AG09319 (cell line): ENCODE measurements at regions not wholly inside any gene's neighbourhood (a gene's known extent, or its start where the extent isn't known, plus 50 kb on each side); places are given as distances from the start of the nearest gene placed in this dataset.
"Not testable (repeated sequence)": the region's sequence is repeated elsewhere in the genome, so short reads cannot be mapped to it uniquely, and the experiment has no call there.

ENCODE experiments used
- DNase-seq: peaks from one replicate; pipeline ENCODE4 v3.0.0-alpha.2; 2010; ENCODE audit warnings: low read depth; ENCODE audit errors: extremely low read depth
- TF ChIP-seq, protein P1 (sequence below): IDR thresholded peaks from 2 replicates; pipeline ENCODE4 v1.5.1; 2011; ENCODE audit warnings: low read depth, mild to moderate bottlenecking, inconsistent platforms, low read length, moderate library complexity

DNA sequence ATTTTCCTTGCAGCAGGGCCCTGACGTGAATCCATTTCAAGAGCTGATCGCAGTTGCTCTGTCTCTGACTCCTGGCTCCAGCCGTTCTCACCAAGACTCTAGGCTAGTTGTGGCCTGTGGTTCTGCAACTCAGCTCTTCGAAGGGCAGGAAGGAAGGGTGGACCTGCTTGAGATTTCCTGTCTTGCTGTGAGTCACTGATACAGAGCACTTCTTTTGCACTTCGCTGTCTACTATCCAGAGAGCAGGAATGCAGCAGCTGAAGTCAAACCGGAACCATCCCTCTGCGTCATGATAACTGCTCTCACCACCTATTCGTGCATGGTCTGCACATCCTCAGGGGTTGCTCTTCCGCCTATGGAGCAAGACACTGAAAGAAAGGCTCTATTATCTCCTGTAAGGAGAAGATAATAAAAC is 59.7 kb downstream of the RAP2B start:
- DNase-seq: no peak
- TF ChIP-seq, protein P1, sequence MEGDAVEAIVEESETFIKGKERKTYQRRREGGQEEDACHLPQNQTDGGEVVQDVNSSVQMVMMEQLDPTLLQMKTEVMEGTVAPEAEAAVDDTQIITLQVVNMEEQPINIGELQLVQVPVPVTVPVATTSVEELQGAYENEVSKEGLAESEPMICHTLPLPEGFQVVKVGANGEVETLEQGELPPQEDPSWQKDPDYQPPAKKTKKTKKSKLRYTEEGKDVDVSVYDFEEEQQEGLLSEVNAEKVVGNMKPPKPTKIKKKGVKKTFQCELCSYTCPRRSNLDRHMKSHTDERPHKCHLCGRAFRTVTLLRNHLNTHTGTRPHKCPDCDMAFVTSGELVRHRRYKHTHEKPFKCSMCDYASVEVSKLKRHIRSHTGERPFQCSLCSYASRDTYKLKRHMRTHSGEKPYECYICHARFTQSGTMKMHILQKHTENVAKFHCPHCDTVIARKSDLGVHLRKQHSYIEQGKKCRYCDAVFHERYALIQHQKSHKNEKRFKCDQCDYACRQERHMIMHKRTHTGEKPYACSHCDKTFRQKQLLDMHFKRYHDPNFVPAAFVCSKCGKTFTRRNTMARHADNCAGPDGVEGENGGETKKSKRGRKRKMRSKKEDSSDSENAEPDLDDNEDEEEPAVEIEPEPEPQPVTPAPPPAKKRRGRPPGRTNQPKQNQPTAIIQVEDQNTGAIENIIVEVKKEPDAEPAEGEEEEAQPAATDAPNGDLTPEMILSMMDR: no peak

DNA sequence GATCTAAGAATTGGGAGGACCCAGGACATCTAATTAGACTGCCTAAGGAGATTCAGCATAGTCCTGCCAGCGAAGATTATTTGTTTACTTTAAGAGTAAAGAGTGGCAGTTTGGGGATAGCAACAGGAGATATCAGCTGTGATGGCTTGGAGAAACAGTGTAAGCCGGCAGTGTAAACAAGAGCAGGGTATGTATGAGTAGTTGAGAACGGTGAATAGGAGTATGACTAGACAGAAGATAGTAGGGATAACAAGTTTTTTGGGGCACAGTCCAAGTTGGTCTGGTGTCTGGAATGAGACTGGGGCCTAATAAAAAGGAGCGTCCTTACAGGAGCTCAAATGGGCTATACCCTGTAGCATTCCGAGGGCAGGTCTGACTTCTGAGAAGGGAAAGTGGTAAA is 64.9 kb downstream of the RAP2B start:
- not testable (repeated sequence) for DNase-seq

- DNase-seq: not testable (repeated sequence)
Observed at GRCh38 chr3:153230427-153230826, 68.4 kb downstream of the RAP2B start.

- DNase-seq: not testable (repeated sequence)
Observed at GRCh38 chr3:153231245-153231644, 69.2 kb downstream of the RAP2B start.

DNA sequence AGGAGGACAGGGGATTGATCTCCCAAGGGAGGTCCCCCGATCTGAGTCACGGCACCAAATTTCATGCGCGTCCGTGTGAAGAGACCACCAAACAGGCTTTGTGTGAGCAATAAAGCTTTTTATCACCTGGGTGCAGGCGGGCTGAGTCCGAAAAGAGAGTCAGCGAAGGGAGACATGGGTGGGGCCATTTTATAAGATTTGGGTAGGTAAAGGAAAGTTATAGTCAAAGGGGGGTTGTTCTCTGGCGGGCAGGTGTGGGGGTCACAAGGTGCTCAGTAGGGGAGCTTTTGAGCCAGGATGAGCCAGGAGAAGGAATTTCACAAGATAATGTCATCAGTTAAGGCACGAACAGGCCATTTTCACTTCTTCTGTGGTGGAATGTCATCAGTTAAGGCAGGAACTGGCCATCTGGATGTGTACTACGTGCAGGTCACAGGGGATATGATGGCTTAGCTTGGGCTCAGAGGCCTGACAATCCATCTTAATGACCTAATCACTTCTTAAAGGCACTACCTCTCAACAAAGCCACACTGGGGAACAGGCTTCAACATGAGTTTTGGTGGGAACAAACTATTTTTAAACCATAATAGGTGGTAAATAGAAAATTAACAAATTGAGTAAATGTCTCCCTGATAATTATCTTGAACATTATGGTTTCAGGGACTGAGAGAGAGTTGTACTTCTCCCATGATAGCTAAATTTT is 70.2 kb downstream of the RAP2B start:
- not testable (repeated sequence) for DNase-seq

DNA sequence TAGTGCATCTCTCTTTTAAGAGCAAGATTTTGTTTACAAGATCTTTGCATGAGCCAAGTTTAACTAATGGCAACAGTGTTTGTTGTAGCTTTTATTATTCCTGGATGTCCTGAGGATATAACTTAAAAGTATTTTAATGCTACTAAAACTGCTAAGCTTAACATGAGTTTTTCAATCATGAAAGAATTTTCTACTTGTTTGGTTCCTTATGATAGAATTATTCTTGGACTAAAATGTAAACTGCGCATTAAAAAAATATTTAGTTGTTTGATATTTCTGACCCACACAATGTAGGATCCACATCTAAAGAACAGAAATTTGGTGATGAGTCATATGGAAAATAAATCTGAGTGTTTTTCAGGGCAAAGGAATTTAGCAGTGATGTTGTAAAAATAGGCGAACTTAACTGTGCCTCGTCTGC is 70.8 kb downstream of the RAP2B start:
- DNase-seq: peak; percentile 38
- TF ChIP-seq, protein P1: no peak

- TF ChIP-seq, protein P1: no peak
- DNase-seq: no peak
Observed at GRCh38 chr3:153233986-153234385, 72.0 kb downstream of the RAP2B start.

DNA sequence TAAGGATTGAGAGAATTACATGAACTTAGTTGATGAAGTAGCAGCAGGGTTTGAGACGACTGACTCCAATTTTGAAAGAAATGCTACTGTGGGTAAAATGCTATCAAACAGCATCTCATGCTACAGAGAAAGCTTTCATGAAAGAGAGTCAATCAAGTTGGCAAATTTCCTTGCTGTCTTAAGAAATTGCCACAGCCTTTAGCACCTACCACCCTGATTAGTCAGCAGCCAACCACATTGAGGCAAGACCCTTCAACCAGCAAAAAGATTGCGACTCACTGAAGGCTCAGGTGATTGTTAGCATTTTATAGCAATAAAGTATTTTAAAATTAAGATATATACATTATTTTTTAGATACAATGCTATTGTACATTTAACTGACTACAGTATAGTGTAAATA is 80.9 kb downstream of the RAP2B start:
- DNase-seq: no peak
- TF ChIP-seq, protein P1: no peak

DNA sequence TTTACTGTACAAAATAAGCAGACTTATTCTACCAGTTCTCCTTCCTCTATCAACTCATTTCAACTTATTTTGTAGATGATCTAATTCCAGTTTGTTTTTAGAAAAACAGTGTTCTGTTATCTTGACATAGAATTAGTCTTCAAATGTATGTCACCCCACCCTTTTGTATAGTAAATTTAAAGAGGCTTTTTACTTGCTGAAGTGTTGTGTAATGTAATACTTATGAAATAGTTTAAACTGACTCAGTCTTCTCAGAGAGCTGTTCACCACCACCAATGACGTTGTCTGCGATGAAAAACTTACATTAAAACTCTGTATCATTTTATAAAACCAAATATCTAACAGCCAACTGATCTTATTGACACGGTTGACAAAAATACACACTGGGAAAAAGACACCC is 82.9 kb downstream of the RAP2B start:
- TF ChIP-seq, protein P1: no peak
- DNase-seq: no peak

DNA sequence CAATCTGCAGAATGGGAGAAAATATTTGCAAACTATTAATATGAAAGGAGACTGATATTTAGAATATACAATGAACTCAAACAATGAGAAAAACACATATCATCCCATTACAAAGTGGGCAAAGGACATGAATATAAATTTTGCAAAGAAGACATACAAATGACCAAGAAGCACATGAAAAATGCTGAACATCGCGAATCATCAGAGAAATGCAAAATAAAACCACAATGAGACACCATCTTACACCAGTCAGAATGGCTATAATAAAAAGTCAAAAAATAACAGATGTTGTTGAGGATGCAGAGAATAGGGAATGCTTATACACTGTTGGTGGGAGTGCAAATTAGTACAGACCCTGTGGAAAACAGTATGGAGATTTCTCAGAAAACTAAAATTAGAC is 83.6 kb downstream of the RAP2B start:
- TF ChIP-seq, protein P1: no peak
- no peak for DNase-seq
